WTC11 (cell line): ENCODE measurements at regions not wholly inside any gene's neighbourhood (a gene's known extent, or its start where the extent isn't known, plus 50 kb on each side); places are given as distances from the start of the nearest gene placed in this dataset.

ENCODE experiments used
- CREB1 ChIP-seq: sonication (generic); formaldehyde crosslinking; IDR thresholded peaks from 2 replicates; pipeline ENCODE4 v1.8.0; 2023; ENCODE audit warnings: mild to moderate bottlenecking, missing genetic modification reagents
- CTCF ChIP-seq: fragments of 200-600 bp; IDR thresholded peaks from 2 replicates; pipeline ENCODE4 v1.8.0; 2022; ENCODE audit warnings: antibody characterized with exemption
- E2F1 ChIP-seq: sonication (generic); formaldehyde crosslinking; IDR thresholded peaks from 2 replicates; pipeline ENCODE4 v1.8.0; 2022; ENCODE audit warnings: mild to moderate bottlenecking, missing genetic modification reagents
- MLX ChIP-seq: sonication (generic); formaldehyde crosslinking; IDR thresholded peaks from 2 replicates; pipeline ENCODE4 v1.8.1; 2023; ENCODE audit warnings: mild to moderate bottlenecking, missing genetic modification reagents, moderate library complexity
- NR2C2 ChIP-seq: sonication (generic); formaldehyde crosslinking; IDR thresholded peaks from 2 replicates; pipeline ENCODE4 v1.8.0; 2022; ENCODE audit warnings: mild to moderate bottlenecking, missing genetic modification reagents
- ZNF121 ChIP-seq: sonication (generic); formaldehyde crosslinking; IDR thresholded peaks from 2 replicates; pipeline ENCODE4 v1.8.0; 2023; ENCODE audit warnings: missing genetic modification reagents
- ZNF263 ChIP-seq: sonication (generic); formaldehyde crosslinking; IDR thresholded peaks from 2 replicates; pipeline ENCODE4 v1.8.1; 2022; ENCODE audit warnings: low read depth, mild to moderate bottlenecking, moderate library complexity, missing genetic modification reagents

GRCh38 chr4:117898496-117898895 is 135.8 kb upstream of the NDST3 start:
- TF ChIP-seq CREB1 (no peak), ZNF121 (no peak), CTCF (no peak), E2F1 (CRISPR knock-in tag) (no peak), ZNF263 (no peak), MLX (no peak), NR2C2 (CRISPR knock-in tag) (no peak)
